SK-N-SH treated with all-trans-retinoic acid at 6 μM for 48 hours (cell line): ENCODE measurements at regions not wholly inside any gene's neighbourhood (a gene's known extent, or its start where the extent isn't known, plus 50 kb on each side); places are given as distances from the start of the nearest gene placed in this dataset.

Source experiments
- ESRRG ChIP-seq: fragments of 250-450 bp; sonication (Bioruptor Pico); IDR thresholded peaks from 2 replicates; pipeline ENCODE4 v1.6.1; 2021; ENCODE audit warnings: mild to moderate bottlenecking
- ISL1 ChIP-seq: fragments of 250-450 bp; sonication (Bioruptor Pico); IDR thresholded peaks from 2 replicates; pipeline ENCODE4 v2.1.2; 2022; ENCODE audit warnings: mild to moderate bottlenecking, moderate library complexity
- RARB ChIP-seq: fragments of 250-450 bp; sonication (Bioruptor Pico); IDR thresholded peaks from 2 replicates; pipeline ENCODE4 v1.8.0; 2021; ENCODE audit warnings: mild to moderate bottlenecking, moderate library complexity
- SNAI2 ChIP-seq: fragments of 250-450 bp; sonication (Bioruptor Pico); IDR thresholded peaks from 2 replicates; pipeline ENCODE4 v1.5.0; 2020; ENCODE audit warnings: mild to moderate bottlenecking, moderate library complexity
- TOX ChIP-seq: fragments of 250-450 bp; sonication (Bioruptor Pico); IDR thresholded peaks from 2 replicates; pipeline ENCODE4 v1.8.0; 2021; ENCODE audit warnings: mild to moderate bottlenecking, moderate library complexity, borderline replicate concordance
- ZFP3 ChIP-seq: fragments of 250-450 bp; sonication (Bioruptor Pico); IDR thresholded peaks from 2 replicates; pipeline ENCODE4 v1.5.0; 2020; ENCODE audit warnings: mild to moderate bottlenecking, moderate library complexity
- ZFP30 ChIP-seq: fragments of 450-650 bp; formaldehyde crosslinking; IDR thresholded peaks from 2 replicates; pipeline ENCODE4 v1.5.0; 2022; ENCODE audit warnings: mild to moderate bottlenecking, moderate library complexity
- TF ChIP-seq, protein P1 (sequence below): fragments of 250-450 bp; sonication (Bioruptor Pico); IDR thresholded peaks from 2 replicates; pipeline ENCODE4 v1.8.0; 2021; ENCODE audit warnings: low read depth, mild to moderate bottlenecking, moderate library complexity, borderline replicate concordance

DNA sequence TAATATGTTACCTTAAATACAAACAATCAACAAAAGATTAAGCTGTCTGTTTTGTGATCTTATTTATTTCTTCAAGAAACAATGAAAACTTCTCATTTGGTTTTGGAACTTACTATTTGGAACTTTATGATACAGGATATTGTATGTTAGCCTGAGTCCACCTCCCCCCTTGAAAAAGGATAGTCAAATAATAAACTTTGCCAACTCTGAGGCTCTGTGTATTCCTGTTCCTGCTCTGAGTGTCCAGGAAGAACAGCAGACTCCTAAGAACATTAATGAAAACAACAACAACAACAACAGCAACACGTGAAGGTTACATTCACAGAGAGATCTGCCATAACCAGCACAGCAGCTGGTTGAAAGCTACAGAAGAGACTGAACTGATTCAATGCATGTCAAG, 108.1 kb upstream of the AADACL2 start:
- no peak for TF ChIP-seq ISL1 (CRISPR knock-in tag)
- TF ChIP-seq SNAI2 (CRISPR knock-in tag): no peak
- no peak for TF ChIP-seq ZFP30 (CRISPR knock-in tag)
- no peak for TF ChIP-seq RARB
- no peak for TF ChIP-seq TOX (CRISPR knock-in tag)
- no peak for TF ChIP-seq ESRRG (CRISPR knock-in tag)
- TF ChIP-seq, protein P1, sequence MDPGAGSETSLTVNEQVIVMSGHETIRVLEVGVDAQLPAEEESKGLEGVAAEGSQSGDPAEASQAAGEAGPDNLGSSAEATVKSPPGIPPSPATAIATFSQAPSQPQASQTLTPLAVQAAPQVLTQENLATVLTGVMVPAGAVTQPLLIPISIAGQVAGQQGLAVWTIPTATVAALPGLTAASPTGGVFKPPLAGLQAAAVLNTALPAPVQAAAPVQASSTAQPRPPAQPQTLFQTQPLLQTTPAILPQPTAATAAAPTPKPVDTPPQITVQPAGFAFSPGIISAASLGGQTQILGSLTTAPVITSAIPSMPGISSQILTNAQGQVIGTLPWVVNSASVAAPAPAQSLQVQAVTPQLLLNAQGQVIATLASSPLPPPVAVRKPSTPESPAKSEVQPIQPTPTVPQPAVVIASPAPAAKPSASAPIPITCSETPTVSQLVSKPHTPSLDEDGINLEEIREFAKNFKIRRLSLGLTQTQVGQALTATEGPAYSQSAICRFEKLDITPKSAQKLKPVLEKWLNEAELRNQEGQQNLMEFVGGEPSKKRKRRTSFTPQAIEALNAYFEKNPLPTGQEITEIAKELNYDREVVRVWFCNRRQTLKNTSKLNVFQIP: no peak
- TF ChIP-seq ZFP3 (CRISPR knock-in tag): no peak
